GM10248 (cell line): ENCODE measurements at regions not wholly inside any gene's neighbourhood (a gene's known extent, or its start where the extent isn't known, plus 50 kb on each side); places are given as distances from the start of the nearest gene placed in this dataset.

ENCODE experiments used
- CTCF ChIA-PET: fragments of 300-600 bp; sonication (Branson Sonifier 250); formaldehyde crosslinking; extraction: SDS; loops from one replicate; lab custom pipeline; 2021; ENCODE audit warnings: antibody characterized with exemption; lab: Yijun Ruan, JAX
- POLR2A ChIA-PET: fragments of 350-650 bp; sonication (Branson Sonifier 250); formaldehyde crosslinking; extraction: SDS; loops from one replicate; lab custom pipeline; 2020; ENCODE audit warnings: antibody characterized with exemption; lab: Yijun Ruan, JAX
- DNase-seq: peaks from one replicate; pipeline ENCODE4 v3.0.0; 2012; ENCODE audit errors: extremely low spot score
- TF ChIP-seq, protein P1 (sequence below): IDR thresholded peaks from 2 replicates; pipeline ENCODE4 v1.5.1; 2012; ENCODE audit warnings: mild to moderate bottlenecking, low read depth; ENCODE audit errors: extremely low read depth, missing control alignments, control extremely low read depth

- ChIA-PET CTCF (interaction anchor here (0.9 kb wide), 1 partner anchor 50 kb away, joined by 3 read pairs; no protein-coding TSS in a partner anchor), POLR2A (no interaction called here)
- TF ChIP-seq, protein P1, sequence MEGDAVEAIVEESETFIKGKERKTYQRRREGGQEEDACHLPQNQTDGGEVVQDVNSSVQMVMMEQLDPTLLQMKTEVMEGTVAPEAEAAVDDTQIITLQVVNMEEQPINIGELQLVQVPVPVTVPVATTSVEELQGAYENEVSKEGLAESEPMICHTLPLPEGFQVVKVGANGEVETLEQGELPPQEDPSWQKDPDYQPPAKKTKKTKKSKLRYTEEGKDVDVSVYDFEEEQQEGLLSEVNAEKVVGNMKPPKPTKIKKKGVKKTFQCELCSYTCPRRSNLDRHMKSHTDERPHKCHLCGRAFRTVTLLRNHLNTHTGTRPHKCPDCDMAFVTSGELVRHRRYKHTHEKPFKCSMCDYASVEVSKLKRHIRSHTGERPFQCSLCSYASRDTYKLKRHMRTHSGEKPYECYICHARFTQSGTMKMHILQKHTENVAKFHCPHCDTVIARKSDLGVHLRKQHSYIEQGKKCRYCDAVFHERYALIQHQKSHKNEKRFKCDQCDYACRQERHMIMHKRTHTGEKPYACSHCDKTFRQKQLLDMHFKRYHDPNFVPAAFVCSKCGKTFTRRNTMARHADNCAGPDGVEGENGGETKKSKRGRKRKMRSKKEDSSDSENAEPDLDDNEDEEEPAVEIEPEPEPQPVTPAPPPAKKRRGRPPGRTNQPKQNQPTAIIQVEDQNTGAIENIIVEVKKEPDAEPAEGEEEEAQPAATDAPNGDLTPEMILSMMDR, result no peak
- no peak for DNase-seq
Observed at GRCh38 chr2:71747559-71747958, 294.2 kb downstream of the DYSF start.

- no peak for DNase-seq
- POLR2A ChIA-PET, result no interaction called here
- TF ChIP-seq, protein P1, result no peak
- CTCF ChIA-PET, result no interaction called here
Observed at GRCh38 chr2:71746946-71747501, 293.7 kb downstream of the DYSF start.

GRCh38 chr2:71744781-71745180 lies 291.4 kb downstream of the DYSF start:
- CTCF ChIA-PET, result no interaction called here
- POLR2A ChIA-PET, result no interaction called here
- no peak for DNase-seq
- TF ChIP-seq, protein P1, result no peak

DNA sequence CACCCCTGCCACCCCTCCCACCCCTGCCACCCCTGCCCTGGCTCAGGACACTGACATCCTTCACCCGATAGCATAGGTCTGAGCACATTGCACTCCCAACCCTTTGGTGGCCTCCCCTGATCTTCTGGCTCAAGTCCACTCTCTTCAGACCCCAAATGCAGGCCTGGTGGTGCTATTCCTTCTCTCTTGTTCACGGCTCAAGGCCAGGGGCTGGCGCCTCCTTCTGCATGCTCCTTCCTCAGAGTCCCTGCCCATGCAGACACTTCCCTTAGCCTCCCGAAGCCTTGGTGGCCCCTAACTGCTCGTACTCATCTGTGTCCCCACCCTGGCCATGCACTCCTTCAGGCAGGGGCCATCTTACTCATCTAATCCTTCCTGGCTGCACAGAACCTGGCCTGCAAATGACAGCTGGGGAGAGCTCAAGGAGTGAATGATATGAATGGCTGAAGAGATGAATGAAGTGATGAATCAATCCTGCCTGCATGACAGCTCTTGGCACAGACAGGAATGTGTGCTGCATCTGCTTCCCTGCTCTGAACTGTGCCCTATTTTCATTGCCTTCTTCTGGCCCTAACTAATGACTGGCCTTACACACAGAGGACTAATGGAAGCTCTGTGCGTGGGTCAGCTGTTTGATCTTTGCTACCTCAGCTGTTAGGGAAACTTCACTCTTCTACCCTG lies 290.8 kb downstream of the DYSF start:
- TF ChIP-seq, protein P1, result no peak
- ChIA-PET POLR2A (no interaction called here), CTCF (no interaction called here)
- no peak for DNase-seq

GRCh38 chr2:71742953-71743601 lies 289.7 kb downstream of the DYSF start:
- no peak for DNase-seq
- TF ChIP-seq, protein P1, result no peak
- ChIA-PET CTCF (no interaction called here), POLR2A (no interaction called here)

GRCh38 chr2:71736986-71737385 lies 283.6 kb downstream of the DYSF start:
- ChIA-PET CTCF (no interaction called here), POLR2A (no interaction called here)
- no peak for DNase-seq
- TF ChIP-seq, protein P1, result no peak
